Small intestine (tissue), 7 donors: ENCODE measurements at regions not wholly inside any gene's neighbourhood (a gene's known extent, or its start where the extent isn't known, plus 50 kb on each side); places are given as distances from the start of the nearest gene placed in this dataset.

Source experiments
- DNase-seq, 2 donors: peaks; one replicate each; pipeline versions ENCODE4 v3.0.0 to v3.0.0-alpha.2; 2013
- FAIRE-seq: peaks from 2 replicates; lab custom pipeline; 2012; peaks lifted over from hg19 to GRCh38; lab: Jason Lieb, UNC
- H3K27ac ChIP-seq, 3 donors: one replicate each; pipeline ENCODE4 v1.5.1; 2013; ENCODE audit warnings: low read length in 2 of 3, mild to moderate bottlenecking in 2 of 3, control low read depth in 1 of 3, inconsistent platforms in 1 of 3, low read depth in 1 of 3, moderate library complexity in 1 of 3
- H3K27me3 ChIP-seq, 3 donors: one replicate each; pipeline ENCODE4 v1.6.1; 2013; ENCODE audit warnings: low read length in 3 of 3, inconsistent platforms in 1 of 3; ENCODE audit not compliant: control insufficient read depth in 3 of 3, insufficient read depth in 3 of 3
- H3K36me3 ChIP-seq, 3 donors: one replicate each; pipeline ENCODE4 v1.6.1; 2013; ENCODE audit warnings: low read length in 3 of 3, inconsistent platforms in 1 of 3, low read depth in 1 of 3, mild to moderate bottlenecking in 1 of 3, moderate library complexity in 1 of 3; ENCODE audit not compliant: control insufficient read depth in 3 of 3, insufficient read depth in 2 of 3
- H3K4me1 ChIP-seq, 3 donors: one replicate each; pipeline ENCODE4 v1.6.1; 2013; ENCODE audit warnings: low read length in 2 of 3, inconsistent platforms in 1 of 3, low read depth in 1 of 3, mild to moderate bottlenecking in 1 of 3, moderate library complexity in 1 of 3; ENCODE audit not compliant: control insufficient read depth in 3 of 3, insufficient read depth in 2 of 3
- H3K4me3 ChIP-seq, 3 donors: one replicate each; pipeline ENCODE4 v1.5.1; 2013; ENCODE audit warnings: low read length in 3 of 3, control low read depth in 1 of 3, inconsistent platforms in 1 of 3, low read depth in 1 of 3, mild to moderate bottlenecking in 1 of 3, moderate library complexity in 1 of 3
- H3K9me3 ChIP-seq, 2 donors: one replicate each; pipeline ENCODE4 v1.6.1; 2013; ENCODE audit warnings: low read depth in 1 of 2, low read length in 1 of 2; ENCODE audit not compliant: control insufficient read depth in 2 of 2, insufficient read depth in 1 of 2
- WGBS, 3 donors: extraction: QIAGEN DNeasy Blood & Tissue Kit; methylation state at CpG; one replicate each; pipeline ENCODE4 v1.1.7; 2013; 5-methylcytosine and 5-hydroxymethylcytosine counted together
- donor health status: healthy with polysubstance abuse.
- donor health status: control.
- donor health status: control.
- donor health status: Bipolar disorder and iron deficiency.
- donor health status: healthy.

- WGBS, 3 donors = 82 to 89% (median 87%) methylated on average over 2 of the region's 2 CpGs
- no peaks in the 10 kb centered on the region for H3K36me3 ChIP-seq
Measured at GRCh38 chr4:180751009-180751408, 1492.2 kb upstream of the TENM3 start.

GRCh38 chr4:180757927-180758326, 1485.3 kb upstream of the TENM3 start:
- FAIRE-seq (no peak), DNase-seq (no peak)
- Histone ChIP-seq H3K36me3 (no peaks in the 10 kb centered on the region), H3K27me3 (no peaks in the 10 kb centered on the region), H3K9me3 (peaks cover 0 to 6% of the 10 kb centered on the region in 2 donors), H3K4me1 (no peaks in the 10 kb centered on the region), H3K4me3 (no peak overlapping the region), H3K27ac (no peak overlapping the region)
- 73 to 76% (median 75%) methylated on average over 2 of the region's 2 CpGs for WGBS, 3 donors

More at GRCh38 chr4:180751009-180751408, 1492.2 kb upstream of the TENM3 start:
- Histone ChIP-seq H3K9me3 (peaks cover 0 to 9% of the 10 kb centered on the region in 2 donors), H3K4me3 (no peak overlapping the region), H3K27ac (no peak overlapping the region), H3K27me3 (no peaks in the 10 kb centered on the region), H3K4me1 (no peaks in the 10 kb centered on the region)
- DNase-seq = no peak
- no peak for FAIRE-seq

DNA sequence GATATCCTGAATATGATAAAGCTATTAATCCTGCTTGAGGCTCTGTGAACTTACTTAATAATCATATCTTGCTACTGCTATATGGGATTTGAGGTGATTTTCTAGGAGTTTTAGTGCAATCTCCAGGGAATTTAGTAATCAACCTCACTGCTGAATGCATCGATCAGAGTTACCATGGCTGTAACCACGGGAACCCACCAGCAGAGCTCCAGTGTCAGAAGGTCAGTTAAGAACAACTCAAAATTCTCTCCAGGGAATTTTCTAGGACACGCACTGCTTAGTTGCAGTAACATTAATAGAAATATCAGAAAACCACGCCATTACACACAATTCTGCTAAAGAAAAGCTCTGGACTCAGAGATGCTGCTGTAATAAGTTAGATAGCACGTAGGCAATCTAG, 1477.2 kb upstream of the TENM3 start:
- H3K36me3 ChIP-seq = no peaks in the 10 kb centered on the region
- H3K4me1 ChIP-seq = no peaks in the 10 kb centered on the region
- no peak overlapping the region for H3K27ac ChIP-seq
- no peak for DNase-seq
- FAIRE-seq = no peak
- WGBS, 3 donors = 39 to 44% (median 43%) methylated on average over 5 of the region's 5 CpGs
- H3K4me3 ChIP-seq = no peak overlapping the region
- no peaks in the 10 kb centered on the region for H3K27me3 ChIP-seq
- no peaks in the 10 kb centered on the region for H3K9me3 ChIP-seq

GRCh38 chr4:180766944-180767729, 1476.1 kb upstream of the TENM3 start:
- Histone ChIP-seq H3K9me3 (no peaks in the 10 kb centered on the region), H3K27ac (no peak overlapping the region), H3K27me3 (no peaks in the 10 kb centered on the region), H3K36me3 (no peaks in the 10 kb centered on the region), H3K4me1 (no peaks in the 10 kb centered on the region), H3K4me3 (no peak overlapping the region)
- DNase-seq (no peak), FAIRE-seq (no peak)
- 55 to 61% (median 55%) methylated on average over 9 of the region's 9 CpGs for WGBS, 3 donors

DNA sequence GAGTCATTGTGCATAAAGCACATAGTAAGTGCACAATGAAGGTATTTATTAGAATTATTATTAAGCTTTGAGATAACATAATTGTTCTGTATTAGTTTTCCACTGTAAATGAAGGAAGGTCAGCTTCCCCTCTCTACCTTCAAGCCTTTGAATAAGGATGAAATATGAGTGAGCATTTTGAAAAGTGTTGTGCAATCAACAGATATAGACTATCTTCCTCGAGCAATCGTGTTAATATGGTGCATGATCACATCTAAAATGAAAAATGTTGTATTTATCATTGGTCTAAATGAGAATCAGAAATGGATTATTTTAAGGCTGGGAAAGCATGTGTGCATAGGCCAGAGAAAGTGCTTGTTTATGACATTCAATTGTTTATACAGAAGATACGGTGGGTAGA, 1474.6 kb upstream of the TENM3 start:
- Histone ChIP-seq H3K4me1 (no peaks in the 10 kb centered on the region), H3K9me3 (no peaks in the 10 kb centered on the region), H3K36me3 (no peaks in the 10 kb centered on the region), H3K27me3 (no peaks in the 10 kb centered on the region), H3K4me3 (no peak overlapping the region), H3K27ac (no peak overlapping the region)
- no peak for FAIRE-seq
- WGBS, 3 donors = 70 to 76% (median 71%) methylated on average over 3 of the region's 3 CpGs
- no peak for DNase-seq

DNA sequence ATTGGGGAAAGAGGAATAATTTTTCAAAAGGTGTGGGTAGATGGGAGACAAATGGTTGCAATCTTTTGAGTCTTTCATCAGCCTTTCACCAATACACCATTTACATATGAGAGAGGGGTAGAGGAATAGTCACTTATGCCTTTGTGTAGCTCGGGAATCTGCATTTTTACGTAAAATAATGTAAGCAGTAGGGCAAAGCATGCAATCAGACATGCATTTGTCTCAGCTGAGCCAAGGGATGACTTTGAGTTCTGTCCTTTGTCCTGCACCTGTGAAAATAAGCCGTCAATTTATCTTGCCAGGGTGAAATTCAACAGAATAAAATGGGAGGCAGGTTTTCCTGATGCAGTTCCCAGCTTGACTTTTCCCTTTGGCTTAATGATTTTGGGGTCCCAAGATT, 1473.4 kb upstream of the TENM3 start:
- H3K36me3 ChIP-seq = no peaks in the 10 kb centered on the region
- FAIRE-seq = no peak
- WGBS, 3 donors = 53 to 72% (median 56%) methylated on average over 3 of the region's 3 CpGs
- no peak for DNase-seq
- H3K9me3 ChIP-seq = peaks cover 0 to 3% of the 10 kb centered on the region in 2 donors
- no peaks in the 10 kb centered on the region for H3K4me1 ChIP-seq
- no peaks in the 10 kb centered on the region for H3K27me3 ChIP-seq
- H3K27ac ChIP-seq = no peak overlapping the region
- no peak overlapping the region for H3K4me3 ChIP-seq

- no peak for DNase-seq
- H3K4me3 ChIP-seq = no peak overlapping the region
- no peaks in the 10 kb centered on the region for H3K27me3 ChIP-seq
- 63 to 81% (median 76%) methylated on average over 2 of the region's 2 CpGs for WGBS, 3 donors
- H3K9me3 ChIP-seq = peaks cover 0 to 3% of the 10 kb centered on the region in 2 donors
- H3K27ac ChIP-seq = no peak overlapping the region
- FAIRE-seq = no peak
- H3K36me3 ChIP-seq = no peaks in the 10 kb centered on the region
- H3K4me1 ChIP-seq = no peaks in the 10 kb centered on the region
Measured at GRCh38 chr4:180770265-180770664, 1472.9 kb upstream of the TENM3 start.

GRCh38 chr4:180784940-180785339, 1458.3 kb upstream of the TENM3 start:
- no peaks in the 10 kb centered on the region for H3K9me3 ChIP-seq
- DNase-seq (no peak), FAIRE-seq (no peak)
- WGBS, 3 donors = 89 to 93% (median 92%) methylated on average over 5 of the region's 5 CpGs
- H3K27ac ChIP-seq = no peak overlapping the region
- no peaks in the 10 kb centered on the region for H3K36me3 ChIP-seq
- no peaks in the 10 kb centered on the region for H3K27me3 ChIP-seq
- no peaks in the 10 kb centered on the region for H3K4me1 ChIP-seq
- no peak overlapping the region for H3K4me3 ChIP-seq

DNA sequence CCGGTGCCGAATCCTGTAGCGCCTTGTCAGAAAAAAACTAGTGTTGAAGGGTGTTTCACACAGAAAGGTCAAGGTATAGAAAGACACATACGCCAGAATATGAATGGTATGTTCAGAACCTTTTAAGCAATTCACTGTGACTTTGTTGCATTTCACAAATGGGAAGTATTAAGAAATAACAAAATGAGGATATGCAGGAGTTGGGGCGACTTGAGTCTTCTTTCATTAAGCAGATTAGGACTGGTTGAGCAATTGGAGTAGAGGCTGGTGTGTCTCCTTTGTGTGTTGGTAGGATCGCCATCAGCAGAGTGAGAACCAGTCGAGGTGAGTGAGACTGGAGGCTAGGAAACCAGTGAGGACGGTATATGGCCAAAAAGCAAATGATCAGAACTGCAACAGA, 1454.5 kb upstream of the TENM3 start:
- 88 to 90% (median 89%) methylated on average over 8 of the region's 8 CpGs for WGBS, 3 donors
- Histone ChIP-seq H3K27me3 (no peaks in the 10 kb centered on the region), H3K36me3 (no peaks in the 10 kb centered on the region), H3K4me1 (no peaks in the 10 kb centered on the region), H3K27ac (no peak overlapping the region), H3K9me3 (no peaks in the 10 kb centered on the region), H3K4me3 (no peak overlapping the region)
- DNase-seq (no peak), FAIRE-seq (no peak)
